Activated CD8-positive, alpha-beta T cell treated with anti-CD3 and anti-CD28 coated beads for 36 hours (primary cell): ENCODE measurements at regions not wholly inside any gene's neighbourhood (a gene's known extent, or its start where the extent isn't known, plus 50 kb on each side); places are given as distances from the start of the nearest gene placed in this dataset.

Source experiments
- ATAC-seq: fragments of 200-7000 bp; cut with Tn5 transposase; one replicate; pipeline ENCODE4 v1.10.0; 2021; ENCODE audit warnings: mild to moderate bottlenecking, moderate library complexity
- CTCF ChIA-PET: fragments of 350-600 bp; sonication (Branson Sonifier 250); formaldehyde crosslinking; loops from one replicate; lab custom pipeline; 2021; ENCODE audit warnings: antibody characterized with exemption; lab: Charles Lee
- POLR2A ChIA-PET: fragments of 350-600 bp; sonication (Branson Sonifier 250); formaldehyde crosslinking; loops from one replicate; lab custom pipeline; 2021; ENCODE audit warnings: antibody characterized with exemption; lab: Charles Lee
- DNase-seq: peaks from one replicate; pipeline ENCODE4 v3.0.0-alpha.2; 2020
- H3K27ac Mint-ChIP-seq: one replicate; pipeline ENCODE4 v1.8.0; 2021; ENCODE audit warnings: mild to moderate bottlenecking, mixed read lengths
- H3K27me3 Mint-ChIP-seq: one replicate; pipeline ENCODE4 v1.8.0; 2021; ENCODE audit warnings: mixed read lengths
- H3K36me3 Mint-ChIP-seq: one replicate; pipeline ENCODE4 v1.8.0; 2021; ENCODE audit warnings: low read depth, mixed read lengths
- H3K4me1 Mint-ChIP-seq: one replicate; pipeline ENCODE4 v1.8.0; 2021; ENCODE audit warnings: low read depth, mixed read lengths
- H3K4me3 Mint-ChIP-seq: one replicate; pipeline ENCODE4 v1.8.0; 2021; ENCODE audit warnings: mild to moderate bottlenecking, moderate library complexity, mixed read lengths
- H3K9me3 Mint-ChIP-seq: one replicate; pipeline ENCODE4 v1.8.0; 2021; ENCODE audit warnings: mixed read lengths
- CTCF ChIP-seq: fragments of 200-600 bp; IDR thresholded peaks from one replicate; pipeline ENCODE4 v1.8.0; 2022; ENCODE audit warnings: antibody characterized with exemption, mild to moderate bottlenecking
- intact Hi-C: fragments of 100-400 bp; cut with micrococcal nuclease; formaldehyde crosslinking; loops from one replicate; pipeline ENCODE4 v1.10.0; 2022

- no peaks in the 10 kb centered on the region for H3K9me3 Mint-ChIP-seq
- ATAC-seq (no peak), DNase-seq (no peak)
- no peak overlapping the region for H3K4me3 Mint-ChIP-seq
- ChIA-PET CTCF (no interaction called here), POLR2A (no interaction called here)
- H3K27ac Mint-ChIP-seq, result no peak overlapping the region
- H3K36me3 Mint-ChIP-seq, result no peaks in the 10 kb centered on the region
- intact Hi-C loops, result no loop called here
- H3K4me1 Mint-ChIP-seq, result no peaks in the 10 kb centered on the region
- no peak for TF ChIP-seq CTCF
- peaks cover 12% of the 10 kb centered on the region for H3K27me3 Mint-ChIP-seq
Measured at GRCh38 chr10:80739963-80740715, 202.4 kb downstream of the SH2D4B start.

GRCh38 chr10:80741278-80741677, 203.6 kb downstream of the SH2D4B start:
- POLR2A ChIA-PET, result no interaction called here
- Mint-ChIP-seq H3K4me1 (no peaks in the 10 kb centered on the region), H3K36me3 (no peaks in the 10 kb centered on the region), H3K4me3 (no peak overlapping the region), H3K9me3 (no peaks in the 10 kb centered on the region), H3K27me3 (peaks cover 12% of the 10 kb centered on the region), H3K27ac (no peak overlapping the region)
- CTCF ChIA-PET, result no interaction called here
- DNase-seq, result no peak
- intact Hi-C loops, result no loop called here
- TF ChIP-seq CTCF, result no peak
- ATAC-seq, result no peak

- ATAC-seq (no peak), DNase-seq (no peak)
- CTCF ChIA-PET, result no interaction called here
- no peak overlapping the region for H3K4me3 Mint-ChIP-seq
- TF ChIP-seq CTCF, result no peak
- peaks cover 13% of the 10 kb centered on the region for H3K27me3 Mint-ChIP-seq
- no peaks in the 10 kb centered on the region for H3K36me3 Mint-ChIP-seq
- no peak overlapping the region for H3K27ac Mint-ChIP-seq
- H3K4me1 Mint-ChIP-seq, result no peaks in the 10 kb centered on the region
- intact Hi-C loops, result no loop called here
- POLR2A ChIA-PET, result no interaction called here
- no peaks in the 10 kb centered on the region for H3K9me3 Mint-ChIP-seq
Measured at GRCh38 chr10:80750268-80750667, 212.6 kb downstream of the SH2D4B start.

- ChIA-PET POLR2A (no interaction called here), CTCF (no interaction called here)
- ATAC-seq (no peak), DNase-seq (no peak)
- no peaks in the 10 kb centered on the region for H3K9me3 Mint-ChIP-seq
- TF ChIP-seq CTCF, result no peak
- no peaks in the 10 kb centered on the region for H3K36me3 Mint-ChIP-seq
- H3K4me3 Mint-ChIP-seq, result no peak overlapping the region
- intact Hi-C loops, result no loop called here
- no peak overlapping the region for H3K27ac Mint-ChIP-seq
- no peaks in the 10 kb centered on the region for H3K4me1 Mint-ChIP-seq
- peaks cover 13% of the 10 kb centered on the region for H3K27me3 Mint-ChIP-seq
Measured at GRCh38 chr10:80751940-80752339, 214.2 kb downstream of the SH2D4B start.

GRCh38 chr10:80753612-80754011, 215.9 kb downstream of the SH2D4B start:
- POLR2A ChIA-PET, result no interaction called here
- Mint-ChIP-seq H3K27ac (no peak overlapping the region), H3K36me3 (no peaks in the 10 kb centered on the region), H3K4me3 (no peak overlapping the region), H3K27me3 (peaks cover 13% of the 10 kb centered on the region), H3K4me1 (no peaks in the 10 kb centered on the region), H3K9me3 (no peaks in the 10 kb centered on the region)
- DNase-seq (no peak), ATAC-seq (no peak)
- CTCF ChIA-PET, result no interaction called here
- intact Hi-C loops, result no loop called here
- no peak for TF ChIP-seq CTCF
